ENCODE measurements at regions not wholly inside any gene's neighbourhood (a gene's known extent, or its start where the extent isn't known, plus 50 kb on each side); places are given as distances from the start of the nearest gene placed in this dataset.
"Not testable (repeated sequence)": the region's sequence is repeated elsewhere in the genome, so short reads cannot be mapped to it uniquely, and the experiment has no call there.

GRCh38 chr2:212902421-212902820 lies 249.0 kb downstream of the IKZF2 start:
- Histone ChIP-seq H4K20me1 (no peaks in the 10 kb centered on the region), H3K9me3 (no peaks in the 10 kb centered on the region), H3K4me3 (no peak overlapping the region), H3K27me3 (no peaks in the 10 kb centered on the region), H3K36me3 (no peaks in the 10 kb centered on the region), H3K4me2 (no peak overlapping the region), H3K4me1 (no peaks in the 10 kb centered on the region), H3K9ac (no peak overlapping the region), H3K27ac (no peak overlapping the region)
- TF ChIP-seq Cebpa-rat (IDR thresholded peaks at IDR 0.05), result no peak

- Histone ChIP-seq H3K9me3 (no peaks in the 10 kb centered on the region), H4K20me1 (no peaks in the 10 kb centered on the region), H3K4me1 (no peaks in the 10 kb centered on the region), H3K27ac (no peak overlapping the region), H3K9ac (no peak overlapping the region), H3K4me2 (no peak overlapping the region), H3K4me3 (no peak overlapping the region), H3K36me3 (no peaks in the 10 kb centered on the region), H3K27me3 (no peaks in the 10 kb centered on the region)
- TF ChIP-seq Cebpa-rat (IDR thresholded peaks at IDR 0.05), result no peak
Measured at GRCh38 chr2:212901604-212902275, 249.7 kb downstream of the IKZF2 start.

GRCh38 chr2:212900715-212901114 lies 250.7 kb downstream of the IKZF2 start:
- Histone ChIP-seq H3K27ac (no peak overlapping the region), H3K4me3 (no peak overlapping the region)
- no peak for TF ChIP-seq Cebpa-rat (IDR thresholded peaks at IDR 0.05)

GRCh38 chr2:212898011-212898410 lies 253.4 kb downstream of the IKZF2 start:
- no peaks in the 10 kb centered on the region for H3K4me1 ChIP-seq
- no peaks in the 10 kb centered on the region for H3K27me3 ChIP-seq
- no peak overlapping the region for H3K4me2 ChIP-seq
- H3K27ac ChIP-seq, result no peak overlapping the region
- no peak overlapping the region for H3K4me3 ChIP-seq
- H3K9ac ChIP-seq, result no peak overlapping the region
- H3K36me3 ChIP-seq, result no peaks in the 10 kb centered on the region
- TF ChIP-seq Cebpa-rat (IDR thresholded peaks at IDR 0.05), result no peak
- H3K9me3 ChIP-seq, result no peaks in the 10 kb centered on the region
- H4K20me1 ChIP-seq, result no peaks in the 10 kb centered on the region

More at GRCh38 chr2:212900715-212901114, 250.7 kb downstream of the IKZF2 start:
- H3K4me2 ChIP-seq, result no peak overlapping the region
- no peaks in the 10 kb centered on the region for H3K27me3 ChIP-seq
- no peaks in the 10 kb centered on the region for H3K4me1 ChIP-seq
- no peaks in the 10 kb centered on the region for H3K36me3 ChIP-seq
- H3K9ac ChIP-seq, result no peak overlapping the region
- no peaks in the 10 kb centered on the region for H4K20me1 ChIP-seq
- H3K9me3 ChIP-seq, result no peaks in the 10 kb centered on the region

- Histone ChIP-seq H3K4me2 (no peak overlapping the region), H3K4me3 (no peak overlapping the region), H3K27ac (no peak overlapping the region), H4K20me1 (no peaks in the 10 kb centered on the region), H3K4me1 (no peaks in the 10 kb centered on the region), H3K36me3 (no peaks in the 10 kb centered on the region), H3K9me3 (no peaks in the 10 kb centered on the region), H3K27me3 (no peaks in the 10 kb centered on the region), H3K9ac (no peak overlapping the region)
- no peak for TF ChIP-seq Cebpa-rat (IDR thresholded peaks at IDR 0.05)
Measured at GRCh38 chr2:212897296-212897695, 254.1 kb downstream of the IKZF2 start.

GRCh38 chr2:212894026-212894425 lies 257.4 kb downstream of the IKZF2 start:
- no peaks in the 10 kb centered on the region for H3K36me3 ChIP-seq
- no peak overlapping the region for H3K27ac ChIP-seq
- no peaks in the 10 kb centered on the region for H3K27me3 ChIP-seq
- H4K20me1 ChIP-seq, result no peaks in the 10 kb centered on the region
- TF ChIP-seq Cebpa-rat (IDR thresholded peaks at IDR 0.05), result no peak
- H3K4me1 ChIP-seq, result no peaks in the 10 kb centered on the region
- H3K9me3 ChIP-seq, result no peaks in the 10 kb centered on the region
- no peak overlapping the region for H3K4me3 ChIP-seq
- no peak overlapping the region for H3K9ac ChIP-seq
- no peak overlapping the region for H3K4me2 ChIP-seq

GRCh38 chr2:212893216-212893615 lies 258.2 kb downstream of the IKZF2 start:
- Histone ChIP-seq H3K27ac (no peak overlapping the region), H3K9me3 (no peaks in the 10 kb centered on the region), H3K27me3 (no peaks in the 10 kb centered on the region), H3K36me3 (no peaks in the 10 kb centered on the region), H3K4me3 (no peak overlapping the region), H4K20me1 (no peaks in the 10 kb centered on the region), H3K4me1 (no peaks in the 10 kb centered on the region), H3K4me2 (no peak overlapping the region), H3K9ac (no peak overlapping the region)
- TF ChIP-seq Cebpa-rat (IDR thresholded peaks at IDR 0.05), result no peak

- H4K20me1 ChIP-seq, result no peaks in the 10 kb centered on the region
- H3K9ac ChIP-seq, result no peak overlapping the region
- no peaks in the 10 kb centered on the region for H3K36me3 ChIP-seq
- no peak overlapping the region for H3K27ac ChIP-seq
- no peaks in the 10 kb centered on the region for H3K4me1 ChIP-seq
- no peaks in the 10 kb centered on the region for H3K27me3 ChIP-seq
- H3K4me3 ChIP-seq, result no peak overlapping the region
- H3K9me3 ChIP-seq, result no peaks in the 10 kb centered on the region
- no peak overlapping the region for H3K4me2 ChIP-seq
- no peak for TF ChIP-seq Cebpa-rat (IDR thresholded peaks at IDR 0.05)
Measured at GRCh38 chr2:212892193-212892592, 259.2 kb downstream of the IKZF2 start.

GRCh38 chr2:212891580-212891979 lies 259.8 kb downstream of the IKZF2 start:
- Histone ChIP-seq H4K20me1 (no peaks in the 10 kb centered on the region), H3K9me3 (no peaks in the 10 kb centered on the region), H3K4me3 (no peak overlapping the region), H3K27ac (no peak overlapping the region), H3K4me1 (no peaks in the 10 kb centered on the region), H3K27me3 (no peaks in the 10 kb centered on the region), H3K36me3 (no peaks in the 10 kb centered on the region), H3K4me2 (no peak overlapping the region), H3K9ac (no peak overlapping the region)
- no peak for TF ChIP-seq Cebpa-rat (IDR thresholded peaks at IDR 0.05)

- Histone ChIP-seq H3K4me1 (no peaks in the 10 kb centered on the region), H3K9ac (no peak overlapping the region), H3K27me3 (no peaks in the 10 kb centered on the region), H3K4me3 (no peak overlapping the region), H3K4me2 (no peak overlapping the region), H3K36me3 (no peaks in the 10 kb centered on the region), H4K20me1 (no peaks in the 10 kb centered on the region), H3K9me3 (no peaks in the 10 kb centered on the region), H3K27ac (no peak overlapping the region)
- TF ChIP-seq Cebpa-rat (IDR thresholded peaks at IDR 0.05), result no peak
Measured at GRCh38 chr2:212882626-212883025, 268.8 kb downstream of the IKZF2 start.

- not testable (repeated sequence) for H3K27ac ChIP-seq, H4K20me1 ChIP-seq, H3K4me3 ChIP-seq, H3K4me2 ChIP-seq, H3K9me3 ChIP-seq, H3K27me3 ChIP-seq, H3K9ac ChIP-seq, H3K36me3 ChIP-seq, H3K4me1 ChIP-seq
Measured at GRCh38 chr2:212876556-212876955, 274.9 kb downstream of the IKZF2 start.

GRCh38 chr2:212875950-212876349 lies 275.5 kb downstream of the IKZF2 start:
- not testable (repeated sequence) for H3K4me1 ChIP-seq, H3K36me3 ChIP-seq, H4K20me1 ChIP-seq, H3K27me3 ChIP-seq, H3K9ac ChIP-seq, H3K27ac ChIP-seq, H3K9me3 ChIP-seq, H3K4me3 ChIP-seq, H3K4me2 ChIP-seq
